RWPE2 (cell line): ENCODE measurements at regions not wholly inside any gene's neighbourhood (a gene's known extent, or its start where the extent isn't known, plus 50 kb on each side); places are given as distances from the start of the nearest gene placed in this dataset.

Source experiments
- ATAC-seq: fragments of 200-7000 bp; cut with Tn5 transposase; 3 replicates; pipeline ENCODE4 v1.9.1; 2021; ENCODE audit warnings: low read depth
- DNase-seq: peaks from one replicate; pipeline ENCODE4 v3.0.0-alpha.2; 2020; ENCODE audit warnings: low spot score
- H3K27ac ChIP-seq: fragments of 450-650 bp; 2 replicates; pipeline ENCODE4 v1.5.1; 2017; ENCODE audit warnings: mild to moderate bottlenecking; ENCODE audit not compliant: poor library complexity, severe bottlenecking
- H3K27me3 ChIP-seq: fragments of 250-450 bp; sonication (Bioruptor Pico); 2 replicates; pipeline ENCODE4 v1.5.1; 2021; ENCODE audit warnings: mild to moderate bottlenecking, moderate library complexity; ENCODE audit not compliant: insufficient read depth, poor library complexity, severe bottlenecking
- H3K36me3 ChIP-seq: fragments of 250-450 bp; sonication (Bioruptor Pico); 2 replicates; pipeline ENCODE4 v1.5.1; 2020; ENCODE audit warnings: low read depth, mild to moderate bottlenecking, moderate library complexity
- H3K4me1 ChIP-seq: fragments of 250-450 bp; sonication (Bioruptor Pico); 2 replicates; pipeline ENCODE4 v1.5.1; 2021; ENCODE audit warnings: mild to moderate bottlenecking, moderate library complexity; ENCODE audit not compliant: insufficient read depth, poor library complexity, severe bottlenecking
- H3K4me3 ChIP-seq: fragments of 250-450 bp; sonication (Bioruptor Pico); 2 replicates; pipeline ENCODE4 v1.5.1; 2021; ENCODE audit warnings: mild to moderate bottlenecking, moderate library complexity; ENCODE audit not compliant: severe bottlenecking
- H3K9me3 ChIP-seq: fragments of 250-450 bp; sonication (Bioruptor Pico); 2 replicates; pipeline ENCODE4 v1.5.1; 2021; ENCODE audit warnings: mild to moderate bottlenecking, moderate library complexity; ENCODE audit not compliant: severe bottlenecking
- TF ChIP-seq, protein P1 (sequence below): fragments of 450-650 bp; IDR thresholded peaks from one replicate; pipeline ENCODE4 v1.5.1; 2017; ENCODE audit warnings: mild to moderate bottlenecking, moderate library complexity; ENCODE audit not compliant: poor library complexity, severe bottlenecking

DNA sequence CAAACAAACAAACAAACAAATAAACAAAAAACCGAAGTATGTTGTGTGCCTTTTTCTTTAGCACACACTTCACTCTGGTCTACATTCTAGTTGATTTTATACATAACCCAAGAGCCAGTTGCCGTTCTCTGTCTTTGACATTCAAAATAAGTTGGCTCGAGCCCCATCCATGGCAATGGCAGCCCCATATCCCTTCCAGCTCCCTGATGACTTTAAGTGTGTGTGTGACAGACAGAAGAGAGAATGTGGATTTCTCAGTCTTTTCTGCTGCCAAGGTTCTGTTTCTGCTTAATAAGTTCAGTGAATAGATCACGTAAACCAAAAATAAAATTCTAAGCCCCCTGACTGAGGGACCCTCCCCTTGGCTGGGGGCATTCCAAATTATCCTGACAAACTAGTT lies 100.6 kb upstream of the TENM4 start:
- ATAC-seq (no peak), DNase-seq (no peak)
- no peaks in the 10 kb centered on the region for H3K36me3 ChIP-seq
- H3K4me3 ChIP-seq = no peak overlapping the region
- no peaks in the 10 kb centered on the region for H3K9me3 ChIP-seq
- no peaks in the 10 kb centered on the region for H3K27me3 ChIP-seq
- TF ChIP-seq, protein P1, sequence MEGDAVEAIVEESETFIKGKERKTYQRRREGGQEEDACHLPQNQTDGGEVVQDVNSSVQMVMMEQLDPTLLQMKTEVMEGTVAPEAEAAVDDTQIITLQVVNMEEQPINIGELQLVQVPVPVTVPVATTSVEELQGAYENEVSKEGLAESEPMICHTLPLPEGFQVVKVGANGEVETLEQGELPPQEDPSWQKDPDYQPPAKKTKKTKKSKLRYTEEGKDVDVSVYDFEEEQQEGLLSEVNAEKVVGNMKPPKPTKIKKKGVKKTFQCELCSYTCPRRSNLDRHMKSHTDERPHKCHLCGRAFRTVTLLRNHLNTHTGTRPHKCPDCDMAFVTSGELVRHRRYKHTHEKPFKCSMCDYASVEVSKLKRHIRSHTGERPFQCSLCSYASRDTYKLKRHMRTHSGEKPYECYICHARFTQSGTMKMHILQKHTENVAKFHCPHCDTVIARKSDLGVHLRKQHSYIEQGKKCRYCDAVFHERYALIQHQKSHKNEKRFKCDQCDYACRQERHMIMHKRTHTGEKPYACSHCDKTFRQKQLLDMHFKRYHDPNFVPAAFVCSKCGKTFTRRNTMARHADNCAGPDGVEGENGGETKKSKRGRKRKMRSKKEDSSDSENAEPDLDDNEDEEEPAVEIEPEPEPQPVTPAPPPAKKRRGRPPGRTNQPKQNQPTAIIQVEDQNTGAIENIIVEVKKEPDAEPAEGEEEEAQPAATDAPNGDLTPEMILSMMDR = no peak
- H3K4me1 ChIP-seq = no peaks in the 10 kb centered on the region
- no peak overlapping the region for H3K27ac ChIP-seq

DNA sequence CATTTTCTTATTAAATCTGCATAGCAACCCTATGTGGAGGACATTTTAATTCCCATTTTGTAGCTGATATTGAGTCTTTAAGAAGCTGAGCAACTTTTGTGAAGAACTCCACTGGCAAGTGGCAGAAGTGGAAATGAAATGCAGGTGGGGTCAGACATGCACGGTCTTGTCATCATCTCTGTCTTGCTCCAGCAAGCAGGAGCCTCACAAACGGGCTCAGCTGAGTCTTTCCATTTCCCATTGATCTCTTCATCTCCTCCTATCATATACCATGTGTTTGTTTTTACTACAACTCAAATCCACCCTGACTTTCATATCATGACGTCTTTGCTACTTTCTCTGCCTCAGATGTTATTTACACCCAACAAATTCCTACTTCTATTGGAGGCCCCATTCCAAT lies 97.9 kb upstream of the TENM4 start:
- DNase-seq = no peak
- Histone ChIP-seq H3K27me3 (no peaks in the 10 kb centered on the region), H3K4me1 (no peaks in the 10 kb centered on the region), H3K27ac (no peak overlapping the region), H3K4me3 (no peak overlapping the region), H3K9me3 (no peaks in the 10 kb centered on the region), H3K36me3 (no peaks in the 10 kb centered on the region)
- ATAC-seq = peak; percentile 45; the same call in 2 of the 3 replicates
- TF ChIP-seq, protein P1 = no peak

DNA sequence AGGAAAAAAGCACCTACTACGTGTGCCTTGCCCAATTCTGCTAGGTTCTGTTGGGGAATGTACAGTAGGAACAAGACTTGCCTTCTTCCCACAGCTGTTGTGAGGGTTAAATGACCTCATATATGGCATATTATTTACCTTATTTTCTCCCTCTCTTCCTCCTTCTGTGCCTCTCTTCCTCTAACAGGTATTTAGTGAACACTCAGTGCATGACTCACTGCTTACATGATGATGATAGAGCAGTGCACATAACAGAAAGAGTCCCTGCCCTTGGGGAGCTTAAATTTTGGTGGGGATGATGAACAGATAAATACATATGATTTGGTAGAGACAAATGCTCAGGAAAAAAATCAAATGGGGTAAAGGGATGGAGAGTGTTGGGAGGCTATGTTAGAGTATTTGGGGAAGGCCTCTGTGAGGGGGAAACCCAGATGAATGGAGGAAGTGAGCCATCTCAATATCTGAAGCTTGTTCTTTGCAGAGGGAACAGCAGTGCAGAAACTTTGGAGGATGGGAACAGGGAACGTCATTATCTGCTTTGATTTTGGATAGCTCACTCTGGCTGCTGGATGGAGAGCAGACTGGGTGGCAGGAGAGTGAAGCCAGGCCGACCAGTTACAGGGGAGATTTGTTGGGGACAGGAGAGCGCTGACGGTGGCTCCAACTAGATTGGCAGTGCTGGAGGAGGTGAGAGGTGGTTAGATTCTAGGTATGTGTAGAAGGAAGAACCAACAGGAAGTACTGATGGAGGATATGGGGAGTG lies 95.5 kb upstream of the TENM4 start:
- no peak overlapping the region for H3K4me3 ChIP-seq
- H3K4me1 ChIP-seq = no peaks in the 10 kb centered on the region
- ATAC-seq (peak; percentile 40; the same call in 1 of the 3 replicates), DNase-seq (no peak)
- H3K27ac ChIP-seq = no peak overlapping the region
- H3K36me3 ChIP-seq = no peaks in the 10 kb centered on the region
- H3K9me3 ChIP-seq = no peaks in the 10 kb centered on the region
- TF ChIP-seq, protein P1 = no peak
- H3K27me3 ChIP-seq = no peaks in the 10 kb centered on the region

DNA sequence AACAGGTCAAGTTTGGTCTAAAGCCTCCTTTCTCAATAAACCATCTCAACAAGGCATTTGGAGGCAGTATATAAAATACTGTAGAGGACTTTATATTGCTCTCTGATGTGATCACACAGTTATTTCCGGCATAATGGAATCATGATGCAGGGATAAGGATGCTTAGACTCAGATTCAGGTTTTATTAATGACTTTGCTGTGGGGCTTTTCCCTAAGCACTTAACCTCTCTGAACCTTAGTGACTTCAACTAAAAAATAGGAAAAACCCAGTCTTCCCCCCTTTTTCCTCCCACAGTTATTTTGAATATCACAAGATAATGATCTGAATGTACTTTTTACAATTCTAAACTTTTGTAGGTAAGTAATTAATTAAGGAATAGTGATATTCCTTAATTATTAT lies 94.8 kb upstream of the TENM4 start:
- Histone ChIP-seq H3K4me1 (no peaks in the 10 kb centered on the region), H3K9me3 (no peaks in the 10 kb centered on the region), H3K27ac (no peak overlapping the region), H3K4me3 (no peak overlapping the region), H3K27me3 (no peaks in the 10 kb centered on the region), H3K36me3 (no peaks in the 10 kb centered on the region)
- no peak for ATAC-seq
- TF ChIP-seq, protein P1 = no peak
- DNase-seq = no peak

DNA sequence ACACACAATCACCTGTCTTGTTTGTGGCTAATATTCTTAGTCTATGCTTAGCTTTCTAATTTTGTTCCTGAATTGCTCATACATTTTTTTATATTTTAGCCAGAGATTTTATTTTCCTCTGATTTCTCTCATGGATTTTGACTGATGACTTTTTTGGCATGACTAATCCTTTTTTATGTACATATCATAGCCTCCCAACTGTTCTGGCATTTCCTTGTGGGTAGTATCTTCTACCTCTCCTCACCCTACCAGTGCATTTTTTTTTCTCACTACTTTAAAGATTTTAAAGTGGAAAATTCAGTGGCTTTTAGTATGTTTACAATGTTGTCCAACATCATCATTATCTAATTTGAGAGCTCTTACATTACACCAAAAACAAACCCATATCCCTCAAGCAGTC lies 84.4 kb upstream of the TENM4 start:
- DNase-seq (no peak), ATAC-seq (no peak)
- no peak overlapping the region for H3K4me3 ChIP-seq
- H3K27me3 ChIP-seq = no peaks in the 10 kb centered on the region
- no peaks in the 10 kb centered on the region for H3K4me1 ChIP-seq
- H3K27ac ChIP-seq = no peak overlapping the region
- TF ChIP-seq, protein P1 = no peak
- no peaks in the 10 kb centered on the region for H3K36me3 ChIP-seq
- no peaks in the 10 kb centered on the region for H3K9me3 ChIP-seq
